Prostate gland (tissue), 2 donors: ENCODE measurements at regions not wholly inside any gene's neighbourhood (a gene's known extent, or its start where the extent isn't known, plus 50 kb on each side); places are given as distances from the start of the nearest gene placed in this dataset.

ENCODE experiments used
- POLR2A ChIP-seq: fragments of 450-650 bp; IDR thresholded peaks from one replicate; pipeline ENCODE4 v1.6.1; 2016; ENCODE audit warnings: antibody characterized with exemption, mild to moderate bottlenecking
- POLR2AphosphoS5 ChIP-seq: sonication (generic); formaldehyde crosslinking; IDR thresholded peaks from one replicate; pipeline ENCODE4 v1.6.1; 2017; ENCODE audit warnings: antibody characterized with exemption
- TF ChIP-seq, protein P1 (sequence below), 4 experiments: fragments of 200-600 bp in 2 of 4; fragments of 450-650 bp in 2 of 4; sonication (generic) in 2 of 4; IDR thresholded peaks; 1 replicate in 3 of 4; 2 replicates in 1 of 4; pipeline ENCODE4 v1.5.1; 2016 to 2019; ENCODE audit warnings: antibody characterized with exemption in 4 of 4, mild to moderate bottlenecking in 2 of 4, moderate library complexity in 2 of 4

GRCh38 chr20:26218301-26218700 lies 521.6 kb upstream of the ZNF337 start:
- TF ChIP-seq, protein P1, sequence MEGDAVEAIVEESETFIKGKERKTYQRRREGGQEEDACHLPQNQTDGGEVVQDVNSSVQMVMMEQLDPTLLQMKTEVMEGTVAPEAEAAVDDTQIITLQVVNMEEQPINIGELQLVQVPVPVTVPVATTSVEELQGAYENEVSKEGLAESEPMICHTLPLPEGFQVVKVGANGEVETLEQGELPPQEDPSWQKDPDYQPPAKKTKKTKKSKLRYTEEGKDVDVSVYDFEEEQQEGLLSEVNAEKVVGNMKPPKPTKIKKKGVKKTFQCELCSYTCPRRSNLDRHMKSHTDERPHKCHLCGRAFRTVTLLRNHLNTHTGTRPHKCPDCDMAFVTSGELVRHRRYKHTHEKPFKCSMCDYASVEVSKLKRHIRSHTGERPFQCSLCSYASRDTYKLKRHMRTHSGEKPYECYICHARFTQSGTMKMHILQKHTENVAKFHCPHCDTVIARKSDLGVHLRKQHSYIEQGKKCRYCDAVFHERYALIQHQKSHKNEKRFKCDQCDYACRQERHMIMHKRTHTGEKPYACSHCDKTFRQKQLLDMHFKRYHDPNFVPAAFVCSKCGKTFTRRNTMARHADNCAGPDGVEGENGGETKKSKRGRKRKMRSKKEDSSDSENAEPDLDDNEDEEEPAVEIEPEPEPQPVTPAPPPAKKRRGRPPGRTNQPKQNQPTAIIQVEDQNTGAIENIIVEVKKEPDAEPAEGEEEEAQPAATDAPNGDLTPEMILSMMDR (IDR thresholded peaks at IDR 0.05), result no peak
- TF ChIP-seq POLR2AphosphoS5 (no peak), POLR2A (no peak)
